Breast epithelium (tissue), 3 donors: ENCODE measurements at regions not wholly inside any gene's neighbourhood (a gene's known extent, or its start where the extent isn't known, plus 50 kb on each side); places are given as distances from the start of the nearest gene placed in this dataset.

ENCODE experiments used
- CTCF ChIP-seq, 3 donors: fragments of 450-650 bp; IDR thresholded peaks; one replicate each; pipeline ENCODE4 v1.5.1; 2016 to 2017; ENCODE audit warnings: antibody characterized with exemption in 3 of 3, mild to moderate bottlenecking in 3 of 3, moderate library complexity in 3 of 3
- POLR2AphosphoS5 ChIP-seq, 3 donors: sonication (generic); formaldehyde crosslinking; IDR thresholded peaks; one replicate each; pipeline ENCODE4 v1.6.1; 2017; ENCODE audit warnings: antibody characterized with exemption in 3 of 3

DNA sequence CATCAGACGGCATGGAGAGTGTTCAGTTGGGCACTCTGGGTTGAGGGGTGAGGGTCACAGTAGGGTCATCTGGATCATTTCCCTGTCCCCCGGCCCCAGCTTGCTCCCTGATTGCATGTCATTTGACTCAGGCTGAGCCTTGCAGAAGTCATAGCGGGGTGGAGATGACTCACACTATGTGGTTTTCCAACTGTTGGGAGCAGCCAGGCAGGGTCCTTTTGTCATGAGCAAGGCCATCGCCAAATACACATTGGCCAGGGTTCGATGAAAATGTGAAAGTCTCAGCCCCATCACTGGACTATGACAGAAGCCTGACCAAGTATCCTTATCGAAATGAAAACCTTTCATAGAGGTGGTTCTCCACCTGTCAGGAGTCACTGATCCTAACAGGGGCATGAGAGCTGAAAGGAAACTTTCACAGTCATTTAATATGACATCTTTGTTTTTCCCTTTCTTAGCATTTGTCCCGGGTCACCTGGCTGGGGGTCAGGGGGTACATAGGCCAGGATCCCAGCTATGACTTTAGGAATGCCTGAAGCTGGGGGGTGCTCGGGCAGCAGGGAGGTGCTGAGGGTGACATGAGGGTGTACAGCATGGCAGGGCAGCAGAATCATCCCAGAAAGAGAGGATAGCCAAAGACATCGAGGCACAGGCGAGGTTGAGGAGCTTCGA is 70.2 kb upstream of the CD93 start:
- TF ChIP-seq POLR2AphosphoS5 (IDR thresholded peaks at IDR 0.05) (peak in 1 of 3 donors; percentile 39), CTCF (IDR thresholded peaks at IDR 0.05) (no peak)
